PC-9 (cell line): ENCODE measurements at regions not wholly inside any gene's neighbourhood (a gene's known extent, or its start where the extent isn't known, plus 50 kb on each side); places are given as distances from the start of the nearest gene placed in this dataset.

Source experiments
- BruUV-seq: library from RNA; stranded (reverse); fragments of 400-500 nt; replicated peaks from 2 replicates; lab custom pipeline; 2021; lab: Mats Ljungman, UMichigan
- CTCF ChIA-PET: fragments of 300-600 bp; sonication (Branson Sonifier 250); formaldehyde crosslinking; loops from one replicate; lab custom pipeline; 2022; ENCODE audit warnings: antibody characterized with exemption; lab: Charles Lee
- POLR2A ChIA-PET: fragments of 300-600 bp; sonication (Branson Sonifier 250); formaldehyde crosslinking; loops from one replicate; lab custom pipeline; 2022; ENCODE audit warnings: antibody characterized with exemption; ENCODE audit not compliant: unreplicated experiment; lab: Charles Lee
- DNase-seq, 2 experiments: peaks; one replicate each; pipeline versions ENCODE4 v3.0.0 to v3.0.0-alpha.2; 2015 to 2022; ENCODE audit warnings: mixed read lengths in 1 of 2
- H2AFZ ChIP-seq: fragments of 200-600 bp; sonication (generic); 2 replicates; pipeline ENCODE4 v1.8.1; 2017; ENCODE audit warnings: antibody characterized with exemption
- H3F3A ChIP-seq: fragments of 200-600 bp; sonication (generic); 2 replicates; pipeline ENCODE4 v1.8.1; 2017; ENCODE audit warnings: antibody characterized with exemption, mild to moderate bottlenecking, low read depth; ENCODE audit not compliant: insufficient read depth
- H3K27ac ChIP-seq: fragments of 200-600 bp; sonication (generic); 2 replicates; pipeline ENCODE4 v1.6.1; 2016; ENCODE audit warnings: mixed run types
- H3K27me3 ChIP-seq: fragments of 200-600 bp; sonication (generic); 2 replicates; pipeline ENCODE4 v1.6.1; 2016; ENCODE audit warnings: low read depth, mixed run types; ENCODE audit not compliant: insufficient read depth
- H3K36me3 ChIP-seq: fragments of 200-600 bp; sonication (generic); 2 replicates; pipeline ENCODE4 v1.6.1; 2016; ENCODE audit warnings: low read depth, mixed run types
- H3K4me1 ChIP-seq: fragments of 200-600 bp; sonication (generic); replicated peaks from 2 replicates; pipeline ENCODE4 v1.6.1; 2016; ENCODE audit warnings: mixed run types; ENCODE audit not compliant: insufficient read depth
- H3K4me2 ChIP-seq: fragments of 200-600 bp; sonication (generic); 2 replicates; pipeline ENCODE4 v1.6.1; 2017; ENCODE audit warnings: mixed run types
- H3K4me3 ChIP-seq: fragments of 200-600 bp; sonication (generic); 2 replicates; pipeline ENCODE4 v1.6.1; 2016; ENCODE audit warnings: mixed run types
- H3K79me2 ChIP-seq: fragments of 200-600 bp; sonication (generic); 2 replicates; pipeline ENCODE4 v1.6.1; 2017; ENCODE audit warnings: low read depth, mixed run types
- H3K9me2 ChIP-seq: fragments of 200-600 bp; sonication (generic); 2 replicates; pipeline ENCODE4 v1.8.1; 2017; ENCODE audit warnings: mild to moderate bottlenecking; ENCODE audit not compliant: insufficient read depth
- H3K9me3 ChIP-seq: fragments of 200-600 bp; sonication (generic); 2 replicates; pipeline ENCODE4 v1.8.1; 2016; ENCODE audit warnings: low read depth; ENCODE audit not compliant: insufficient read depth
- H4K20me1 ChIP-seq: fragments of 200-600 bp; sonication (generic); 2 replicates; pipeline ENCODE4 v1.8.1; 2017; ENCODE audit not compliant: insufficient read depth
- EZH2 ChIP-seq: fragments of 200-600 bp; sonication (generic); IDR thresholded peaks from 2 replicates; pipeline ENCODE4 v1.8.0; 2017; ENCODE audit warnings: antibody characterized with exemption, low read depth
- intact Hi-C: fragments of 100-400 bp; cut with micrococcal nuclease; formaldehyde crosslinking; loops from one replicate; pipeline ENCODE4 v1.10.0; 2022; ENCODE audit not compliant: unreplicated experiment
- TF ChIP-seq, protein P1 (sequence below): fragments of 200-600 bp; sonication (generic); conservative IDR thresholded peaks from 2 replicates; pipeline ENCODE4 v1.6.1; 2017; ENCODE audit warnings: mixed run types, antibody characterized with exemption, mild to moderate bottlenecking, moderate library complexity

DNA sequence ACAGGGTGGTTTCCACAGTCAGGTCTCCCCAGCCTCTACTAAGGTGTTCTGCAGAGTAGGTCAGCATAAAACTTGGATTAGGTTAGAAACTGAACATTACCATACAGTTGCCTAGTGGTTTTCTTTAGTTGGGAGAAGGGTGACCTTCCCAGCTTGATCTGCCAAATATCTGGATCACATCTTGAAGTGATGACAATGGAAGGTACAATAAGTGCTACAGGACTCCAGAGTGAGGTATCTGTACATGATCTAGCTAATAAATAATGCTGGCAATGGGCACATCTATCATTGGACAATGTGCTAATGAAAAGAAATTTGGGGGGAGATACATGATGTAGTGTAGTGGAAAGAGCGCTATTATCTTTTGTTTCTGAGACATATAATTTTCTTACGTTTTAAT, 54.6 kb upstream of the ACVR1 start:
- H3K4me1 ChIP-seq, result no peaks in the 10 kb centered on the region
- no peak for DNase-seq
- H3K79me2 ChIP-seq, result no peaks in the 10 kb centered on the region
- no peak overlapping the region for H3K4me2 ChIP-seq
- no peak for TF ChIP-seq EZH2
- TF ChIP-seq, protein P1, sequence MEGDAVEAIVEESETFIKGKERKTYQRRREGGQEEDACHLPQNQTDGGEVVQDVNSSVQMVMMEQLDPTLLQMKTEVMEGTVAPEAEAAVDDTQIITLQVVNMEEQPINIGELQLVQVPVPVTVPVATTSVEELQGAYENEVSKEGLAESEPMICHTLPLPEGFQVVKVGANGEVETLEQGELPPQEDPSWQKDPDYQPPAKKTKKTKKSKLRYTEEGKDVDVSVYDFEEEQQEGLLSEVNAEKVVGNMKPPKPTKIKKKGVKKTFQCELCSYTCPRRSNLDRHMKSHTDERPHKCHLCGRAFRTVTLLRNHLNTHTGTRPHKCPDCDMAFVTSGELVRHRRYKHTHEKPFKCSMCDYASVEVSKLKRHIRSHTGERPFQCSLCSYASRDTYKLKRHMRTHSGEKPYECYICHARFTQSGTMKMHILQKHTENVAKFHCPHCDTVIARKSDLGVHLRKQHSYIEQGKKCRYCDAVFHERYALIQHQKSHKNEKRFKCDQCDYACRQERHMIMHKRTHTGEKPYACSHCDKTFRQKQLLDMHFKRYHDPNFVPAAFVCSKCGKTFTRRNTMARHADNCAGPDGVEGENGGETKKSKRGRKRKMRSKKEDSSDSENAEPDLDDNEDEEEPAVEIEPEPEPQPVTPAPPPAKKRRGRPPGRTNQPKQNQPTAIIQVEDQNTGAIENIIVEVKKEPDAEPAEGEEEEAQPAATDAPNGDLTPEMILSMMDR, result no peak
- H3K9me2 ChIP-seq, result no peaks in the 10 kb centered on the region
- H3K36me3 ChIP-seq, result no peaks in the 10 kb centered on the region
- intact Hi-C loops, result no loop called here
- no peak overlapping the region for H3K27ac ChIP-seq
- BruUV-seq, result no TSS peak
- ChIA-PET POLR2A (no interaction called here), CTCF (no interaction called here)
- H3F3A ChIP-seq, result no peaks in the 10 kb centered on the region
- no peak overlapping the region for H2AFZ ChIP-seq
- no peaks in the 10 kb centered on the region for H3K27me3 ChIP-seq
- no peaks in the 10 kb centered on the region for H3K9me3 ChIP-seq
- no peaks in the 10 kb centered on the region for H4K20me1 ChIP-seq
- H3K4me3 ChIP-seq, result no peak overlapping the region

DNA sequence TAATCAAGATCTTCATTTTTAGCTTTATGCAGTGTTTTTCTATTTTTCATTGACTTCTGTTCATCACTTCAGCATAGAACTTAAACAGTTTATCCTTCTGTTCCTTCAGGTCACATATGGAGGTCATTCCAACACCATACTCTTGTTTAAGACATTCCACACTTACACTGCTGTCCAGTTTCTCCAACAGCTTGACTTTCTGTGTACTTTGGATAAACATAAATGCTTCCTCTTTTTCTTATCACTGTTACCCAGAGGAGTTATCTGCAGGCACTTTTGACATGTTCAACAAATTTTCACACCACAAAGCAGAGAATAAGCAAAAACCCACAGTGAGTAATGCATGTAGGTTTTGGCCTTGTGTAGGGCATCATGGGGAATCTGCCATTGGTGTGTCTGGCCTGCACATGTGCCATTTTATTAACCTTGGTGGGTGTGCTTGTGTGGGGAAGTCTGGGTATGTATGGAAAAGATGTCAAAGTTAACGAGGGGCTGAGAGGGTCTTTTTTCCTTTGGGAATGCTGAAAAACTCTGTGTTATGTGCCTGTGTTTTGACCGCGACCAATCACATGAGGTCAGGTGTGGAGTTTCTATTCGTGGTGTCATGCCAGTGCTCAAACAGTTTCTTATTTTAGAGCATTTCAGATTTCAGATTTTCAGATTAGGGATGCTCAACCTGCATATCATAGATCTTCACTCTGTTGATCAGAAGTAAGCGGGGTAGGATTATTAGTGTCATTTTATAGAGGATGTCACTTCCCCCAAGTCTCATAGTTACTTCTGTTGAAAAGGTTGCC, 53.9 kb upstream of the ACVR1 start:
- ChIA-PET CTCF (no interaction called here), POLR2A (no interaction called here)
- Histone ChIP-seq H3F3A (no peaks in the 10 kb centered on the region), H3K4me2 (no peak overlapping the region), H3K9me2 (no peaks in the 10 kb centered on the region), H3K79me2 (no peaks in the 10 kb centered on the region), H2AFZ (no peak overlapping the region), H3K27ac (no peak overlapping the region), H3K4me1 (no peaks in the 10 kb centered on the region), H3K9me3 (no peaks in the 10 kb centered on the region), H3K27me3 (no peaks in the 10 kb centered on the region), H4K20me1 (no peaks in the 10 kb centered on the region), H3K4me3 (no peak overlapping the region), H3K36me3 (no peaks in the 10 kb centered on the region)
- intact Hi-C loops, result no loop called here
- TF ChIP-seq, protein P1, result no peak
- TF ChIP-seq EZH2, result no peak
- BruUV-seq, result no TSS peak
- no peak for DNase-seq

DNA sequence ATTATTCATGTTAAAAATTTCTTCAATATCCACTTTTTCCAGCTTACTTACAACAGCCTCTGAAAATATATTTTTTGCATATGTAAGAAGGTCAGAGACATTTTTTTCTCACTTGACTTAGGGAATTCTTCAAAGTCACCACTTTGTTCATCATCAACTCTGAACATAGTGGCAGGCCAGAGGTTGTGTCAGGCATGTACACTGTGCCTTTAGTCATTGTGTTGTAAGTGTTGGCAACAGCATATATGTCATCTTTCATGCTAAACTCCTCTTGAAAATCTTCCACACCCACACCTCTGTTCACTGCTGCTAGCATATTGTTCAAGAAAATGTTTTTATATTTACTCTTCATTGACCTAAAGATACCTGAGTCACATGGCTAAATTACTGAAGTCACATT, 52.2 kb upstream of the ACVR1 start:
- CTCF ChIA-PET, result no interaction called here

More for the DNA sequence above, 52.2 kb upstream of the ACVR1 start:
- intact Hi-C loops, result no loop called here
- H3K9me3 ChIP-seq, result no peaks in the 10 kb centered on the region
- H3K4me1 ChIP-seq, result no peaks in the 10 kb centered on the region
- no peaks in the 10 kb centered on the region for H4K20me1 ChIP-seq
- no peaks in the 10 kb centered on the region for H3F3A ChIP-seq
- TF ChIP-seq, protein P1, result no peak
- no peak for TF ChIP-seq EZH2
- H3K27ac ChIP-seq, result no peak overlapping the region
- no peaks in the 10 kb centered on the region for H3K79me2 ChIP-seq
- H3K36me3 ChIP-seq, result no peaks in the 10 kb centered on the region
- DNase-seq, result no peak
- BruUV-seq, result no TSS peak
- H3K4me2 ChIP-seq, result no peak overlapping the region
- POLR2A ChIA-PET, result no interaction called here
- H3K9me2 ChIP-seq, result no peaks in the 10 kb centered on the region
- no peak overlapping the region for H3K4me3 ChIP-seq
- H3K27me3 ChIP-seq, result no peaks in the 10 kb centered on the region
- no peak overlapping the region for H2AFZ ChIP-seq
